Posterior vena cava (tissue), 2 donors: ENCODE measurements at regions not wholly inside any gene's neighbourhood (a gene's known extent, or its start where the extent isn't known, plus 50 kb on each side); places are given as distances from the start of the nearest gene placed in this dataset.

Experiments
- DNase-seq: peaks from one replicate; pipeline ENCODE4 v3.0.0-alpha.2; 2020; ENCODE audit warnings: low spot score
- intact Hi-C, 2 donors: fragments of 100-400 bp; cut with DNase I; formaldehyde crosslinking; loops; one replicate each; pipeline versions ENCODE4 v1.14.1 to v1.14.2; 2022 to 2023
- donor health status: DM: yes; HTN: yes; CAD: no.
- donor health status: DM: yes; HTN: yes; CAD: no.

DNA sequence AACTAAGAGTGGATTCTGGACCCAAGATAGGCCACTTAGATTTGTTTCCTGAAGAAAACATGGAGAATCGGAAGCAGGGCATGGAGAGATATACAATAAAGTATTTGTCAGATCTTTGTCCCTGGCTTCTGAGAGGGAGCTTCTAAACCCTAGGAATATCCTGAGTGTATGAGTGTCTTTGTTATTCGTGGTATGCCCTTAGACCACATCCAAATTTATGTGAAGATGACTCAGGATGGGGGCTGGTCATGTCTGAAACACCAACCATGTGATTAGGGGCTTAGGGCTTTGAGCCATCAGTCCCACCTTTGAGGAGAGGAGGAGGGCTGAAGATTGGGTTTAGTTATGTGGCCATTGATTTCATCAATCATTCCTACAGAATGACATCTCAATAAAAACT, 69.7 kb upstream of the PLPP4 start:
- intact Hi-C loops, result no loop called here
- no peak for DNase-seq

DNA sequence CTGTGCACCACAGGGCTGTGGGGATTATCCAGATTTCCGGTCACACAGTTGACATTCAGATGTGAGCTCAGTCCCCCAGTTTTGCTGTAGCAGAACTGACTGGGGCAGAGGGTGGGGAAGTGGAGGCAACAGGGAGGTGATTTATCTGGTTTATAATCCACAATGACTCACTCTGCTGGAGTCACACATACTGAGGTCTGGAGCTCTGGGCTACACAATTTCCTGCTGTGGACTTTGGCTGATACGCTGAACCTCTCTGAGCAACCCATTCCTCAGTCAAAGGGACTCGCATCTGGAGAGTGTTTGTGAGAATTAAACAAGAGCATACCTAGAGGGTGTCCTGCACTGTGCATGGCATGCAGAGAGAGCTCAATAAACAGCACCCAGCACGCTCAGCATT, 64.8 kb upstream of the PLPP4 start:
- intact Hi-C loops, result no loop called here
- DNase-seq, result no peak

DNA sequence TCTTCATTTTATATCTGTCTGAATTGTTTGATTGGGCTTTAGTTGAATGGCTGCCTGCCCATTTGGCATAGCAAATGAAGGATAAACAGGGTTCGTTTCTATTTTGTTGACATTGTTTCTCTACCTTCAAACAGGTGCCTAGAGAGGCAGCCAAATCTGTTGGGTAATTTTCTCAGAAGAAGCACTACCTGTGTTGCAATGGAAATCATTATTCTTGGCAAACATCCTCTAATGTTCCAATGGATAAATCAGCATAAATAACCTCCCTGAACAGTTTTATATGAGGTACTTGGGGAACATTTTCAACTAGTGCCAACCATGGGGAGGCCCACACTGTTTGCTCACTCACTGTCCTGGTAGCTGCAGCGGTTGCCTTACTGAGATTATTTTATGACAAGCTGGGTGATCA, 64.4 kb upstream of the PLPP4 start:
- intact Hi-C loops, result no loop called here
- no peak for DNase-seq

DNA sequence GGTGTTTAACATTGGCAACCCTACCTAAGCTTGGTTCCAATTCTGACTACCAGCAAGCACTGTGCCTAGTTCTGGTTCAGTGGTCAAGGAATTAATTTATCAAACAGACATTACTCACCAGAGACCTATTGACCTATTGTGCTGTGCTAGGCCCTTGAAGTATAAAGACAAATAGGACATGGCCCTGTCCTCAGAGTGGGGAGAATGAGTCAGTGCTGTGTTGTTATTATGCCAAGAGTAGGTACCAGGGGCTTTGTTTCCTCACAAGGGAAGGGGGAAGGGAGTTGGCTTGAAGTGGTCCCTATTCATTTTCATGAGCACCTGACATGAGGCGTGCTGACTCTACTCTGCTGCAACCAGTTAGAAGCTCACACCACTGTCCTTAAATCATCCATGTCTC, 62.6 kb upstream of the PLPP4 start:
- no peak for DNase-seq
- intact Hi-C loops, result no loop called here

DNA sequence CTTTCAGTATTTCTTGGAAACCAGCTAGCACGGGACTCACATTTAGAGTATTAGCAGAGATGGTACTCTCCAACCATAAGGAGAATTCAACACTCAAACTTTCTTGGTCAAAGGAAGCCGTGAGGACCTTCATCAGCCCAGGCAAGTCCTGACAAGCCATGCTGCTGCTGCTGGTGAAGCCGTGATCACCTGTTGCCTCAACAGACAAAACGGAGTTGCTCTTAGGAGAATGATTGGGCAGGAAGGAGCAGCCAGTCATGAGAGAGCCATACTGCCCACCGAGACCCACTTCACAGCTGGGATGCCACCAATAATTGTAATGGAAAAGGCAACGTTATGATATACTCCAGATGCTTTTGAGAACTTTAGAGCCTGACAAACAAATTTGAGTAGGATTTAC, 60.8 kb upstream of the PLPP4 start:
- no peak for DNase-seq
- intact Hi-C loops, result no loop called here

DNA sequence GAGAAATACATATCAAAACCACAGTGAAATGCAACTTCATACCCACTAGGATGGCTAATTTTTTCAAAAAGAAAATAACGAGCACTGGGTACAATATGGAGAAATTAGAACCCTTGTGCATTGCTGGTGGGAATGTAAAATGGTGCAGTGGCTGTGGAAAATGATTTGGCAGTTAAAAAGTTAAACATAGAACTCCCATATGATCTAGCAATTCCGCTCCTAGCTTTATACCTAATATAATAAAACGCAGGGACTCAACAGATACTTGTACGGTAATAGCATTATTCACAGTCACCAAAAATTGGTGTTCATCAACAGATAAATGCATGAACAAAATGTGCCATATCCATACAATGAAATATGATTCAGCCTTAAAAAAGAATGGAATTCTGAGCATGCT, 58.8 kb upstream of the PLPP4 start:
- DNase-seq, result no peak
- intact Hi-C loops, result no loop called here

DNA sequence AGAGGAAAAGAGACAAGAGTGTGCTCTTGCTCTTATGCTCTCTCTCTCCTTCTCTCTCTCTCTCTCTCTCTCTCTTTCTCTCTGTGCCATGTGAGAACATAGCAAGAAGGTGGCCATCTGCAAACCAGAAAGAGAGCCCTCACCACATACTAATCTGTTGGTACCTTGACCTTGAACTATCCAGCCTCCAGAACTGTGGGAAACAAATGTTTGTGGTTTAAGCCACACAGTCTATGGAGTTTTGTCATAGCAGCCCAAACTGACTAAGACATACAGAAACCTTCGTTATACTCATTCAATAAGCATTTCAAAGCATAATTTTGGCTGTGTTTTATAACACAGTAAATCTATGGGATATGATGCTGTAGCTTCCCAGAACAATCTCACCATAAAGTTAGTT, 56.4 kb upstream of the PLPP4 start:
- no peak for DNase-seq
- intact Hi-C loops, result no loop called here

DNA sequence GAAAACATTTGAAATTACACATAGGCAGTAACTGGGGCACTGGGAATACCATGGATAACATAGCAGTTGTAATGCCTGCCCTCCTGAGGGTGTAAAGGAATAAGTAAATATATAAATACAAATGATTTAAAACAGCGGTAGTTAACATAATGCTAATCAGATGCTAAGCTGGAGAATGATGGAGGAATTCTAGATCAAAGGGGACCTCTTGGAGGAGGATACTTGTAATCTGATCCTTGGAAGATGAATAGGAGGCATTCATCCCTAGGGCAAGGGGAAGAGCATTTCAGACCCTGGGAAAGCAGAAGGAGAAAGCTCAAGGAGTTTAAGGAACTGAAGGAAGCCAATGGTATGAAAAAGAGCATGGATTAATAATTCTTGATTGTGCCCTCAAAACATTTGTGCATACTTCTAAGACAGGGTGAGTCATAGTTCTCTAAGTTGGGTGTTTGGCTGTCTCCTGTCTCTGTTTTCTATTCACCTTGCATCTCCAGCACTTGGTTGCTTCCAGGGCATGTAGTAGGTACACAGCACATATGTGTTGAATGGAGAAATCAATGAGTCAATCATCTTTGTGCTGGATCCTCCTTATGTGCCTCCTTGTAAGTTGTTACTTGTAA, 54.8 kb upstream of the PLPP4 start:
- intact Hi-C loops, result no loop called here
- DNase-seq, result no peak

DNA sequence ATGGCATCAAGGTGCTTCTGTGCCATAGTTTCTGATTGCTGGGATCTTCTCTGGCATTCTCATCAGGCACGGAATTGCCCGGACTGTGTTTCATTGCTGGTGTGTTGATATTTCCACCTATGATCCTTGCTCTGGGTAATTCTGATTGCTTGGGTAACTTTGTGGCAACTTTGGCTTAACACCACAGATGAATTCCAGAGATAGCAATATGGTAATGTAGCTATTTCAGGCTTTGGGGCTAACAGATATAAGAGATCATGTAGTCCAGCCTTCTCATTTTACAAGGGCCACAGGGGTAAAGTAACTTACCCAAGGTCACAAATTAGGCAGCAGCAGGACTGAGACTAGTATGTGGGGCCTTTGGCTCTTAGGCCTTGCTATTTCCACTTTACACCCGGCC, 53.9 kb upstream of the PLPP4 start:
- intact Hi-C loops, result no loop called here
- no peak for DNase-seq

DNA sequence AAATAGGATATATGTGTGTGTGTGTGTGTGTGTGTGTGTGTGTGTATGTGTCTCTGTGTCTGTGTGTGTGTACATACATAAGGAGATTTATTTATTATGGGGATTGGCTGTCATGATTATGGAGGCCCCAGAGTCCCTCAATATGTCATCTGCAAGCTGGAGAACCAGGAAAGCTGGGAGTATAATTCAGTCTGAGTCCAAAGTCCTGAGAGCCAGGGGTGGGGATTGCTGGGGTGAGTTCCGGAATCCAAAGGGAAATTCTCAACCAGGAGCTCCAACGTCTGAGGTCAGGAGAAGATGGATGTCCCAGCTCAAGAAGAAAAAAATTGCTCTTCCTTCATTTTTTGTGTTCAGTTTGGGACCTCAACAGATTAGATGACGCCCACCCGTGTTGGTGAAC, 50.7 kb upstream of the PLPP4 start:
- DNase-seq, result no peak
- intact Hi-C loops, result no loop called here
